ENCODE measurements at regions not wholly inside any gene's neighbourhood (a gene's known extent, or its start where the extent isn't known, plus 50 kb on each side); places are given as distances from the start of the nearest gene placed in this dataset.

DNA sequence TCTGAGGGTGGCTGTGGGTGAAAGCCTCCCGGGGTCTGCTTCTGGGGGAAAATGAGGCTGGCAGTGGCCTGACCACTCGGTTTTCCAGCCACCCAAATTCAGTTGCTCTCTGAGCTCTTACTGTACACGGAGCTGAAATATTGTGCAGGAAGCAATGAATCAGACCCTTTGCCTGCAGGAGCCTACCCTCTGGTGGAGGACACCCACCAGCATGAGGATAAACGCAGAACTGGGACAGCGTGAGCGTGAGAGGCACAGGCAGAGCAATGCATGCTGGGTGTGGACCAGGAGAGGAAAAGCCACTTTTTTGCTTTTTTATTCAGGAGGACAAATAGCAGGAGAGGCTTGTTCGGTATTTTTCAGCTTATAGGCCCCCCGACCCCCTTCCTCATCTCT is 298.0 kb downstream of the QKI start:
- TF ChIP-seq, protein P1, sequence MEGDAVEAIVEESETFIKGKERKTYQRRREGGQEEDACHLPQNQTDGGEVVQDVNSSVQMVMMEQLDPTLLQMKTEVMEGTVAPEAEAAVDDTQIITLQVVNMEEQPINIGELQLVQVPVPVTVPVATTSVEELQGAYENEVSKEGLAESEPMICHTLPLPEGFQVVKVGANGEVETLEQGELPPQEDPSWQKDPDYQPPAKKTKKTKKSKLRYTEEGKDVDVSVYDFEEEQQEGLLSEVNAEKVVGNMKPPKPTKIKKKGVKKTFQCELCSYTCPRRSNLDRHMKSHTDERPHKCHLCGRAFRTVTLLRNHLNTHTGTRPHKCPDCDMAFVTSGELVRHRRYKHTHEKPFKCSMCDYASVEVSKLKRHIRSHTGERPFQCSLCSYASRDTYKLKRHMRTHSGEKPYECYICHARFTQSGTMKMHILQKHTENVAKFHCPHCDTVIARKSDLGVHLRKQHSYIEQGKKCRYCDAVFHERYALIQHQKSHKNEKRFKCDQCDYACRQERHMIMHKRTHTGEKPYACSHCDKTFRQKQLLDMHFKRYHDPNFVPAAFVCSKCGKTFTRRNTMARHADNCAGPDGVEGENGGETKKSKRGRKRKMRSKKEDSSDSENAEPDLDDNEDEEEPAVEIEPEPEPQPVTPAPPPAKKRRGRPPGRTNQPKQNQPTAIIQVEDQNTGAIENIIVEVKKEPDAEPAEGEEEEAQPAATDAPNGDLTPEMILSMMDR (IDR thresholded peaks at IDR 0.05): no peak
- TF ChIP-seq POLR2A (IDR thresholded peaks at IDR 0.05) (no peak), POLR2AphosphoS5 (IDR thresholded peaks at IDR 0.05; ENCODE audit: insufficient read depth in 1 of 2, low read depth in 1 of 2) (no peak)
- Histone ChIP-seq H3K27ac (peak overlapping the region; percentile 62), H3K4me3 (no peak overlapping the region), H3K27me3 (no peaks in the 10 kb centered on the region), H3K36me3 (no peaks in the 10 kb centered on the region), H3K4me1 (peaks cover 36% of the 10 kb centered on the region), H3K9me3 (no peaks in the 10 kb centered on the region)
- DNase-seq (ENCODE audit: extremely low spot score in 2 of 2): no peak
- intact Hi-C loops (cut with DNase I): no loop called here

DNA sequence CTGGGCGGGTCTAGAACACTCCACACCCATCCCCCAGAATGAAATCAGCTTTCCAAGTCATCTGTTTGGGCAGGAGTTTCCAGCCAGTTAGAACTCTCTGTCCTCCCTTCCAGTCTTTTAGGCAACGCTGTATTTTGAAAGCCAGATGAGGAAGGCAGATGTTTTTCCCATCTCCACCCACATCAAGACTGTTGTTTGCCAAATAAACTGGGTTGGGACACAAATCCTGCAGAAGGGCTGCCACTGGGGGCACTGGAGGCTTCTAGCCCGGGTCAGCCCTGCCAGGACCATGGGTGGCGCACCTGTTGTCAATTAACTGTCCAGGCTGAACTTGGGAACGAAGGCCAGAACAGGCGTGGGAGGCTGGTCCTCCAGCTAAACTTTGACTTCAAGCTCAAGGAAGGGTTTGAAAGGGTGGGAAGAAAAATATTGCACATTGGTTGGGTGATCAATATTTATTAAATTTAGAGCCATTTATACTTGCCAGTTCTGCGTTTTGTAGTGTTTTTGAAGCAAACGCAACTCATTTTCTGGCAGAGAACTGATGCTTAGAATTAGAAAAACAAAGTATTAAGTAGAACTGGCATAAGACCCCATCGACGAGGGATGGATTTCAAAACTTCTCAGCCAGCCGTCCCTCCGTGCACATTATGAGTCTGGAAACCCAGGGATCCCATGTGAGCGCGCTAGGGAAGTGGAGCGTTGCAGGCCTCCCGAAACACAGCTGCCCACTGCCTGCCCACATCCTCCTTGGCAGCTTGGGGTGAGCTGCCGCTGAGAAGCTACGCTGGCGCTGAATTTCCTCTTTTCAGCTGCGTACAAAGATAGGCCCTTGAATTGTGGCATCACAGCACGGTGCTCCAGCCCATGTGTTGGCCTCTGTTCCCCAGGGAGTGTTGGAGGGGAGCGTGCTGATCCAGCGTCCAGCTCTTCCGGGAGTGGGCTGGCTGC is 297.4 kb downstream of the QKI start:
- intact Hi-C loops (cut with DNase I): no loop called here
- Histone ChIP-seq H3K27ac (peak overlapping the region; percentile 82), H3K36me3 (no peaks in the 10 kb centered on the region), H3K27me3 (no peaks in the 10 kb centered on the region), H3K9me3 (no peaks in the 10 kb centered on the region), H3K4me1 (peaks cover 42% of the 10 kb centered on the region), H3K4me3 (no peak overlapping the region)
- TF ChIP-seq POLR2AphosphoS5 (IDR thresholded peaks at IDR 0.05; ENCODE audit: insufficient read depth in 1 of 2, low read depth in 1 of 2) (peak; percentile 73 to 88), POLR2A (IDR thresholded peaks at IDR 0.05) (no peak)
- TF ChIP-seq, protein P1 (IDR thresholded peaks at IDR 0.05): peak in 1 of 3 experiments; percentile 15
- DNase-seq (ENCODE audit: extremely low spot score in 2 of 2): peak in 1 of 2 donors; percentile 93

DNA sequence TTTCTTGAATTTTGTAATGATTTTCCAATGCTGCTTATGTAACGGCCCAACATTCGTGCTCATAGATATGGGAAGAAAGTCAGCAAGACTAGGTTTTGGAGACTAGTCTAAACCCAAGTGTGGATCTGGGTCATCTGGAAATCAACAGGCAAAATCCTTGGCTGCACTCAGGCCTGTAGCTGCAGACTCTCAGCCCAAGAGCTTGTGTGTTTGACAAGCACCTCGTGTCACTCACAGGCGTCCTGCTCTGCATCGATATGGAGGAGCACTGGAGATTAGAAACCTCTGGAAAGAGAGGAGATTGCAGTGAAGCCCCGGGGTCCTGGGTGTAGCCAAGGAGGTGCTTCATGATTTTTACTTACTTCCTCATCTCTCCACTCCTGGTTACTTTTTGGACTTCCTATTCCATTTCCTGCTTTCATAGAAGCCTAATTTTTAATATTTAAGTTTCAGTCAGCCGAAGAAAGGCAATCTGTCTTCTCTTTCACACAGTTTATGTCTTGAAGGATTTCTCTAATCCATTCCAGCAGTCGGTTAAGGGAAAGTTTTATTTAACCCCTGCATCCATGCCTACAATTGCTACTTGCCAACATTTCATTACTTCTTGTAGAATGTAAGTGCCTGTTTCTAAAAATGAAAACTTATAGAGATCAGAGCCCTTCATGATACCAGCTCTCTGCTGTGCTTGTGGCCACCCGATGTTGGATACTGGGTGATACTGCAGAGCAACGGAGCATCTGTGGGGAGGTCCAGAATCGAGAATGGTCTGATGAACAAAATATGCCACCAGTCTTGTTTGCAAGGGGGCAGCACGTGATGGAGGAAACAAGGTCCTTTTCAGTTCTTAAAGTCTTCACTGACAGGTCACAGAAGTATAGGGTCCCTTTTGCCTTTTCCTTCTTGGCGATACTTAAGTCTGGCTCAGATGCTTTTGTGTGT is 296.3 kb downstream of the QKI start:
- H3K36me3 ChIP-seq: no peaks in the 10 kb centered on the region
- H3K27ac ChIP-seq: peak overlapping the region; percentile 82
- intact Hi-C loops (cut with DNase I): no loop called here
- no peaks in the 10 kb centered on the region for H3K9me3 ChIP-seq
- peaks cover 44% of the 10 kb centered on the region for H3K4me1 ChIP-seq
- no peak overlapping the region for H3K4me3 ChIP-seq
- TF ChIP-seq POLR2A (IDR thresholded peaks at IDR 0.05) (no peak), POLR2AphosphoS5 (IDR thresholded peaks at IDR 0.05; ENCODE audit: insufficient read depth in 1 of 2, low read depth in 1 of 2) (no peak)
- TF ChIP-seq, protein P1 (IDR thresholded peaks at IDR 0.05): no peak
- no peak for DNase-seq (ENCODE audit: extremely low spot score in 2 of 2)
- H3K27me3 ChIP-seq: no peaks in the 10 kb centered on the region

DNA sequence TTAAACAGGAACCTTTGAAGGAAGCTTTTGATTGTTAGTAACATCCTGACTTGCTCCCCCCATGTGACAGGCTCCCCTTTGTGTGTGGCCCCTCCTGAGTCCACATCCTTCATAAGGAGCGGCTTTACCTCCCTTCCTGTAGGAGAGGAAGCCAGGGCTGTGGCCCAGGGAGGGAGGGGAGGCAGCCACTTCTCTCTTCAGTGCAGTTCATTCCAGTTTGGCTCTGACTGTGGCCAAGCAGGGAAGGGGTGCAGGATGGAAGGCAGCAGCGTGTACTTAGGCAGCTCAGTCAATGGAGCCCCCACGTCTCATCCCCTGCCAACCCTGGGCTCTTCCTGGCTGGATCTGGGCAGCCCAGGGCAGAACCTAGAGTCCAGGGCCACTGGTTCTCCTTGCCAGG is 295.2 kb downstream of the QKI start:
- TF ChIP-seq POLR2A (IDR thresholded peaks at IDR 0.05): no peak
- TF ChIP-seq, protein P1 (IDR thresholded peaks at IDR 0.05): no peak
- TF ChIP-seq POLR2AphosphoS5 (IDR thresholded peaks at IDR 0.05; ENCODE audit: insufficient read depth in 1 of 2, low read depth in 1 of 2): no peak

More for the DNA sequence above, 295.2 kb downstream of the QKI start:
- DNase-seq (ENCODE audit: extremely low spot score in 2 of 2): no peak
- Histone ChIP-seq H3K4me1 (peaks cover 44% of the 10 kb centered on the region), H3K4me3 (no peak overlapping the region), H3K36me3 (no peaks in the 10 kb centered on the region), H3K27ac (peak overlapping the region; percentile 82), H3K27me3 (no peaks in the 10 kb centered on the region), H3K9me3 (no peaks in the 10 kb centered on the region)
- intact Hi-C loops (cut with DNase I): no loop called here
